DND-41 (cell line): ENCODE measurements at regions not wholly inside any gene's neighbourhood (a gene's known extent, or its start where the extent isn't known, plus 50 kb on each side); places are given as distances from the start of the nearest gene placed in this dataset.
"Not testable (repeated sequence)": the region's sequence is repeated elsewhere in the genome, so short reads cannot be mapped to it uniquely, and the experiment has no call there.

Experiments
- ATAC-seq: fragments of 200-7000 bp; cut with Tn5 transposase; 3 replicates; pipeline ENCODE4 v1.9.1; 2021; ENCODE audit warnings: low read depth; ENCODE audit not compliant: insufficient read depth
- DNase-seq: peaks from one replicate; pipeline ENCODE4 v3.0.0-alpha.2; 2020
- H2AFZ ChIP-seq: 2 replicates; pipeline ENCODE4 v1.6.0; 2012; ENCODE audit warnings: low read depth, low read length
- H3K27ac ChIP-seq: 2 replicates; pipeline ENCODE4 v1.5.1; 2012; ENCODE audit warnings: low read length, inconsistent platforms
- H3K27me3 ChIP-seq: fragments of 200-600 bp; sonication (generic); 2 replicates; pipeline ENCODE4 v1.6.0; 2012; ENCODE audit warnings: low read length, mild to moderate bottlenecking, inconsistent platforms; ENCODE audit not compliant: insufficient read depth, poor library complexity
- H3K36me3 ChIP-seq: 2 replicates; pipeline ENCODE4 v1.5.1; 2012; ENCODE audit warnings: low read length, inconsistent platforms; ENCODE audit not compliant: insufficient read depth
- H3K4me1 ChIP-seq: 2 replicates; pipeline ENCODE4 v1.5.1; 2012; ENCODE audit warnings: mild to moderate bottlenecking, low read length; ENCODE audit not compliant: insufficient read depth
- H3K4me2 ChIP-seq: 2 replicates; pipeline ENCODE4 v1.6.0; 2012; ENCODE audit warnings: mild to moderate bottlenecking, moderate library complexity, low read length, inconsistent platforms; ENCODE audit not compliant: insufficient read depth
- H3K4me3 ChIP-seq, 2 experiments: fragments of 200-600 bp in 1 of 2; shearing (Covaris generic) in 1 of 2; 2 replicates each; pipeline ENCODE4 v1.5.1; 2012 to 2016; ENCODE audit warnings: inconsistent platforms in 2 of 2, low read length in 2 of 2, mild to moderate bottlenecking in 2 of 2, low read depth in 1 of 2, moderate library complexity in 1 of 2
- H3K79me2 ChIP-seq: 2 replicates; pipeline ENCODE4 v1.6.0; 2012; ENCODE audit warnings: low read length, inconsistent platforms; ENCODE audit not compliant: insufficient read depth
- H3K9ac ChIP-seq: 2 replicates; pipeline ENCODE4 v1.6.0; 2012; ENCODE audit warnings: low read depth, mild to moderate bottlenecking, inconsistent platforms, low read length, moderate library complexity
- H3K9me3 ChIP-seq: 2 replicates; pipeline ENCODE4 v1.5.1; 2012; ENCODE audit warnings: low read length, moderate library complexity, mild to moderate bottlenecking, inconsistent platforms; ENCODE audit not compliant: insufficient read depth, severe bottlenecking
- H4K20me1 ChIP-seq: 2 replicates; pipeline ENCODE4 v1.6.0; 2012; ENCODE audit warnings: low read length; ENCODE audit not compliant: insufficient read depth
- EZH2 ChIP-seq: IDR thresholded peaks from 3 replicates; pipeline ENCODE4 v1.6.1; 2012; ENCODE audit warnings: borderline replicate concordance, low read depth, mild to moderate bottlenecking, moderate library complexity, low read length, inconsistent platforms; ENCODE audit not compliant: severe bottlenecking
- TF ChIP-seq, protein P1 (sequence below): IDR thresholded peaks from 2 replicates; pipeline ENCODE4 v1.5.1; 2012; ENCODE audit warnings: borderline replicate concordance, low read length, moderate library complexity, mild to moderate bottlenecking; ENCODE audit not compliant: poor library complexity, severe bottlenecking; ENCODE audit errors: extremely low read depth

DNA sequence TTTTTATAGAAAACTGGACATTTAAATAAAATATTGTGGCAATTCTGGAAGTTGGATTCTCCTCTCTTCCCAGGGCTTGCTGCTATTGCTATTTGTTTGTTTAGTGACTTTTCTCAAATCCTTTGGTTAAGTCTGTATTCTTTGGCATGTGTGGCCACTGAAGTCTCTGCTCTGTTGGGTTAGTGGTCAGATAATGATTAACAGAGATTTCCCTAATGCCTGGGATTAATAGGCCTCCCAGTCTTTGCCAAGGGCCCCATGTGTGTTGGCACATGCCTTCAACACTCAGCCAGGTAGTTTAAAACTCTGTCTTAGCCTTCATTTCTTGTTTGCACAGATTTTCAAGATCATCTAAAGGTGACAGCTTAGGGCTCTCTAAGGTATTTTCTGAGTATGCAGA lies 92.8 kb upstream of the EPB41L4A start:
- no peaks in the 10 kb centered on the region for H3K36me3 ChIP-seq
- TF ChIP-seq, protein P1, sequence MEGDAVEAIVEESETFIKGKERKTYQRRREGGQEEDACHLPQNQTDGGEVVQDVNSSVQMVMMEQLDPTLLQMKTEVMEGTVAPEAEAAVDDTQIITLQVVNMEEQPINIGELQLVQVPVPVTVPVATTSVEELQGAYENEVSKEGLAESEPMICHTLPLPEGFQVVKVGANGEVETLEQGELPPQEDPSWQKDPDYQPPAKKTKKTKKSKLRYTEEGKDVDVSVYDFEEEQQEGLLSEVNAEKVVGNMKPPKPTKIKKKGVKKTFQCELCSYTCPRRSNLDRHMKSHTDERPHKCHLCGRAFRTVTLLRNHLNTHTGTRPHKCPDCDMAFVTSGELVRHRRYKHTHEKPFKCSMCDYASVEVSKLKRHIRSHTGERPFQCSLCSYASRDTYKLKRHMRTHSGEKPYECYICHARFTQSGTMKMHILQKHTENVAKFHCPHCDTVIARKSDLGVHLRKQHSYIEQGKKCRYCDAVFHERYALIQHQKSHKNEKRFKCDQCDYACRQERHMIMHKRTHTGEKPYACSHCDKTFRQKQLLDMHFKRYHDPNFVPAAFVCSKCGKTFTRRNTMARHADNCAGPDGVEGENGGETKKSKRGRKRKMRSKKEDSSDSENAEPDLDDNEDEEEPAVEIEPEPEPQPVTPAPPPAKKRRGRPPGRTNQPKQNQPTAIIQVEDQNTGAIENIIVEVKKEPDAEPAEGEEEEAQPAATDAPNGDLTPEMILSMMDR: no peak
- no peak for TF ChIP-seq EZH2

DNA sequence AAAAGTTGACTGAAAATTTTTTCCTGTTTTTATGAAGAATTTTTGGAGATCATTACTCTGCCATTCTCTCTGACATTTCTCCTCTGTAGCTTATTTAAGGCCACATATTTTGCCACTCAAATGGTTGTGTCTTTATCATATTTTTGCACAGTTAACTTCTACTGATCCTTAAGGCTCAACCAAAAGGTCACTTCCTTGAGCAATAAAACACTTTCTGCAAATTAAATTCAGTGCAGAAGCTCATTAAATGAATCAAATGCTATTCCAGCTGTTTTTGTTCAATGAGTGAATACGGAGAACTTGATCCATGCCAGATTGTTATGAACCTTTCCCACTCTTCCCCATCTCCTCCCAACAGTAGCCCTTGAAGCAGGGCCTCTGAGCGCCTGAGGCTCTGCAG lies 93.8 kb upstream of the EPB41L4A start:
- no peak overlapping the region for H3K4me2 ChIP-seq
- no peaks in the 10 kb centered on the region for H3K36me3 ChIP-seq
- H3K27ac ChIP-seq: no peak overlapping the region
- no peak overlapping the region for H2AFZ ChIP-seq
- no peak for DNase-seq
- H3K9ac ChIP-seq: no peak overlapping the region
- H4K20me1 ChIP-seq: no peaks in the 10 kb centered on the region
- H3K4me3 ChIP-seq: no peak overlapping the region
- ATAC-seq: no peak
- H3K4me1 ChIP-seq: no peaks in the 10 kb centered on the region
- peaks cover 2% of the 10 kb centered on the region for H3K9me3 ChIP-seq
- no peaks in the 10 kb centered on the region for H3K27me3 ChIP-seq
- TF ChIP-seq EZH2: no peak
- TF ChIP-seq, protein P1: no peak
- H3K79me2 ChIP-seq: no peaks in the 10 kb centered on the region

More for the DNA sequence above, 92.8 kb upstream of the EPB41L4A start:
- H3K27ac ChIP-seq: no peak overlapping the region
- no peaks in the 10 kb centered on the region for H3K27me3 ChIP-seq
- no peak overlapping the region for H3K4me2 ChIP-seq
- H3K79me2 ChIP-seq: no peaks in the 10 kb centered on the region
- H3K9ac ChIP-seq: no peak overlapping the region
- H3K4me3 ChIP-seq: no peak overlapping the region
- no peak for DNase-seq
- H3K9me3 ChIP-seq: peaks cover 2% of the 10 kb centered on the region
- H2AFZ ChIP-seq: no peak overlapping the region
- no peak for ATAC-seq
- H4K20me1 ChIP-seq: no peaks in the 10 kb centered on the region
- H3K4me1 ChIP-seq: no peaks in the 10 kb centered on the region

DNA sequence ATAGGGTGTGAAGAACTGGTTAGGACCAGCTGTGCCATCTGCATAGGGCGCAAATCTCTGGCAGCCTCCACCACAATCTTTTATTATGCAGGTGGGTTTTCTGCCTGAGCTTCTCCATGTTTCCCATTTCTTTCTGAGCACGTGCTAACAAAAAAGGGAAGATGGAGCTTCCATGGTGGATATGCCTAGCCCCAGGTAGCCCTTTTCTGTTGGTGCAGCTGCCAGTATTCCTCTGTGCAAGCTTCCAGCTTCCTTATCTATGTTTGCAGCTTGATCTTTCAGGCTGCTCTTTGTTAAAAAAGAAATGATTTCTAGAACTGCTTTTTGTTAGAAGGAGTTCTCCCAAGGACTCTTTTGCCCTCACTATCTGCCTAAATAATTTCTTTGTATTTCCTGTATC lies 95.0 kb upstream of the EPB41L4A start:
- TF ChIP-seq, protein P1: no peak
- no peak for TF ChIP-seq EZH2
- DNase-seq (no peak), ATAC-seq (no peak)
- H2AFZ ChIP-seq: no peak overlapping the region
- H3K27ac ChIP-seq: no peak overlapping the region
- no peak overlapping the region for H3K4me3 ChIP-seq
- H3K4me2 ChIP-seq: no peak overlapping the region
- no peaks in the 10 kb centered on the region for H3K79me2 ChIP-seq
- no peaks in the 10 kb centered on the region for H3K36me3 ChIP-seq
- H3K9ac ChIP-seq: no peak overlapping the region
- no peaks in the 10 kb centered on the region for H3K4me1 ChIP-seq
- H4K20me1 ChIP-seq: no peaks in the 10 kb centered on the region
- no peaks in the 10 kb centered on the region for H3K27me3 ChIP-seq
- H3K9me3 ChIP-seq: peaks cover 2% of the 10 kb centered on the region

DNA sequence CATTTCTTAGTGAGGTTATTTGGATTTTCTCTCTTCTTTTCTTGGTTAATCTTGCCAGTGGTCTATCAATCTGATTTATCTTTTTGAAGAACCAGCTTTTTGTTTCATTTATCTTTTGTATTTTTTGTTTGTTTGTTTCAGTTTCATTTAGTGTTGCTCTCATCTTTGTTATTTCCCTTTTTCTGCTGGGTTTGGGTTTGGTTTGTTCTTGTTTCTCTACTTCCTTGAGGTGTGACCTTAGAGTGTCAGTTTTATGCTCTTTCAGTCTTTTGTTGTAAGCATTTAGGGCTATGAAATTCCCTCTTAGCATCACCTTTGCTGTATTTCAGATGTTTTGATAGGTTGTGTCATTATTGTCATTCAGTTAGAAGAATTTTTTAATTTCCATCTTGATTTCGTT lies 101.4 kb upstream of the EPB41L4A start:
- H3K4me1 ChIP-seq, H3K9ac ChIP-seq, H3K27ac ChIP-seq, H3K4me3 ChIP-seq, H2AFZ ChIP-seq, H3K27me3 ChIP-seq, ATAC-seq, H3K36me3 ChIP-seq, DNase-seq, H3K4me2 ChIP-seq, H3K9me3 ChIP-seq, H4K20me1 ChIP-seq, H3K79me2 ChIP-seq: not testable (repeated sequence)

DNA sequence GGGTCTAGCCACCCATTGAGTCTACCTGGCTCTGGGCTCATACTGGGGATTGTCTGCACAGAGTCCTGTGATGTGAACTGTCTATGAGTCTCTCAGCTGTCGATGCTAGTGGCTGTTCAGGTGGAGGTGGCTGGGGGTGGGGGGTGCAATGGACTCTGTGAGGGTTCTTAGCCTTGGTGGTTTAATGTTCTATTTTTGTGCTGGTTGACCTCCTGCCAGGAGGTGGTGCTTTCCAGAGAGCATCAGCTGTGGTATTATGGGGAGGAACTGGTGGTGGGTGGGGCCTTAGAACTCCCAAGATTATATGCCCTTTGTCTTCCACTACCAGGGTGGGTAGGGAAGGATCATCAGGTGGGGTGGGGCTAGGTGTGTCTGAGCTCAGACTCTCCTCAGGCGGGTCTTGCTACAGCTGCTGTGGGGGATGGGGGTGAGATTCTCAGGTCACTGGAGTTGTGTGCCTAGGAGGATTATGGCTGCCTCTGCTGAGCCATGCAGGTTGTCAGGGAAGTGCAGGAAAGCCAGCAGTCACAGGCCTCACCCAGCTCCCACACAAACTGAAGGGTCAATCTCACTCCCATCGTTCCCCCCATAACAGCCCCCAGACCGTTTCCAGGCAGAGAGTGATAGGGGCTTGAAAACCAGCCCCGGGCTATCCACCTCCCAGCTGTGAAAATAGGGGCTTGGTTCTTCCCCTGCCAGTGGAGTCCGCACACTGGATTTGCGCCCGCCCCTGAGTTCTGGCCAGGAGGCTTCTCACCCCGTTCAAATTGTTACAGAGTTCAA lies 104.0 kb upstream of the EPB41L4A start:
- H3K4me3 ChIP-seq, H4K20me1 ChIP-seq, H2AFZ ChIP-seq, H3K9ac ChIP-seq, H3K27me3 ChIP-seq, H3K36me3 ChIP-seq, H3K9me3 ChIP-seq, H3K4me2 ChIP-seq, H3K27ac ChIP-seq, H3K4me1 ChIP-seq, H3K79me2 ChIP-seq, DNase-seq, ATAC-seq: not testable (repeated sequence)
